ENCODE measurements at regions not wholly inside any gene's neighbourhood (a gene's known extent, or its start where the extent isn't known, plus 50 kb on each side); places are given as distances from the start of the nearest gene placed in this dataset.

GRCh38 chr4:125498981-125499380, 184.2 kb downstream of the FAT4 start:
- TF ChIP-seq, protein P1, sequence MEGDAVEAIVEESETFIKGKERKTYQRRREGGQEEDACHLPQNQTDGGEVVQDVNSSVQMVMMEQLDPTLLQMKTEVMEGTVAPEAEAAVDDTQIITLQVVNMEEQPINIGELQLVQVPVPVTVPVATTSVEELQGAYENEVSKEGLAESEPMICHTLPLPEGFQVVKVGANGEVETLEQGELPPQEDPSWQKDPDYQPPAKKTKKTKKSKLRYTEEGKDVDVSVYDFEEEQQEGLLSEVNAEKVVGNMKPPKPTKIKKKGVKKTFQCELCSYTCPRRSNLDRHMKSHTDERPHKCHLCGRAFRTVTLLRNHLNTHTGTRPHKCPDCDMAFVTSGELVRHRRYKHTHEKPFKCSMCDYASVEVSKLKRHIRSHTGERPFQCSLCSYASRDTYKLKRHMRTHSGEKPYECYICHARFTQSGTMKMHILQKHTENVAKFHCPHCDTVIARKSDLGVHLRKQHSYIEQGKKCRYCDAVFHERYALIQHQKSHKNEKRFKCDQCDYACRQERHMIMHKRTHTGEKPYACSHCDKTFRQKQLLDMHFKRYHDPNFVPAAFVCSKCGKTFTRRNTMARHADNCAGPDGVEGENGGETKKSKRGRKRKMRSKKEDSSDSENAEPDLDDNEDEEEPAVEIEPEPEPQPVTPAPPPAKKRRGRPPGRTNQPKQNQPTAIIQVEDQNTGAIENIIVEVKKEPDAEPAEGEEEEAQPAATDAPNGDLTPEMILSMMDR (IDR thresholded peaks at IDR 0.05; ENCODE audit: insufficient read depth, low read depth, low read length) = no peak
- no peak overlapping the region for H3K4me3 ChIP-seq (ENCODE audit: low read depth, low read length)
- no peak for DNase-seq (ENCODE audit: low read depth)

- no peak overlapping the region for H3K4me3 ChIP-seq (ENCODE audit: low read depth, low read length)
- DNase-seq (ENCODE audit: low read depth) = no peak
- TF ChIP-seq, protein P1 (IDR thresholded peaks at IDR 0.05; ENCODE audit: insufficient read depth, low read depth, low read length) = no peak
Measured at GRCh38 chr4:125501090-125501489, 186.3 kb downstream of the FAT4 start.

DNA sequence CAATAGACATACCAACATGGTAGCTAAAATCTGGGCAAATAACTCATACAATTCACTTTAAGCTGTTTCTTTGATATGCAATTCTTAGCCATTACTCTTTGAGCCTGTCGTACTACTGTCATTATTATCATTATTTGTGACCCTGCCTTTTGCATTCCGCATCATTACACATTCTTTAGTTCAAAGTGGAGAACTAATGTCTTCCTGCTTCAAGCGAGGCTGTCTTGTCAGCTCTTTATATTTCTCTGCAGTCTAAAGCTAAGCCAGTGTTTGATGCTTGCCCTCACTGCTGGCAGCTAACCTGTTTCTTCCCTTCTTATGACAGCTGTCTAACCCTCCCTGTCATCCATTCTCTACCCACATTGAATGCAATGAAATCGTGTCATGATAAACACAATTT, 186.8 kb downstream of the FAT4 start:
- no peak for DNase-seq (ENCODE audit: low read depth)
- H3K4me3 ChIP-seq (ENCODE audit: low read depth, low read length) = no peak overlapping the region
- TF ChIP-seq, protein P1 (IDR thresholded peaks at IDR 0.05; ENCODE audit: insufficient read depth, low read depth, low read length) = no peak

DNA sequence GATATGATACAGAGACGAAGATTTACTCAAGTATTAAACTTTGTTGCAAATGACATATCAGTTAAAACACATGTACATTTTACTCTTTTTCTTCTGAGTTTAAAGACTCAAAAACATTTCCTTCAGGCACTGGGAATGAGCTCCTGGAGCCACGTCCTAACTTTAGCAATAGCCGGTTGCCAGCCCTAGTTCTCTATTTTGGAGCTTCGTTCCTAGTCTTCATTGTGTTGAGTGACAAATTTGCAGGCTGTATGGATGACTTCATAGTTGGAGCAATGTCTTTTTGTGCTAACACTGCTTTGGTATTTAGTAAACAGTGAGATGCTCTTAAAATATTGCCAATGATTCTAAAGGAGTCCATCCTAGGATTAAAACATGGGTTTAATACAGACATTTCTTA, 190.9 kb downstream of the FAT4 start:
- TF ChIP-seq, protein P1 (IDR thresholded peaks at IDR 0.05; ENCODE audit: insufficient read depth, low read depth, low read length) = no peak
- DNase-seq (ENCODE audit: low read depth) = no peak
- H3K4me3 ChIP-seq (ENCODE audit: low read depth, low read length) = no peak overlapping the region

GRCh38 chr4:125507141-125507540, 192.4 kb downstream of the FAT4 start:
- no peak for DNase-seq (ENCODE audit: low read depth)
- TF ChIP-seq, protein P1 (IDR thresholded peaks at IDR 0.05; ENCODE audit: insufficient read depth, low read depth, low read length) = no peak
- no peak overlapping the region for H3K4me3 ChIP-seq (ENCODE audit: low read depth, low read length)

DNA sequence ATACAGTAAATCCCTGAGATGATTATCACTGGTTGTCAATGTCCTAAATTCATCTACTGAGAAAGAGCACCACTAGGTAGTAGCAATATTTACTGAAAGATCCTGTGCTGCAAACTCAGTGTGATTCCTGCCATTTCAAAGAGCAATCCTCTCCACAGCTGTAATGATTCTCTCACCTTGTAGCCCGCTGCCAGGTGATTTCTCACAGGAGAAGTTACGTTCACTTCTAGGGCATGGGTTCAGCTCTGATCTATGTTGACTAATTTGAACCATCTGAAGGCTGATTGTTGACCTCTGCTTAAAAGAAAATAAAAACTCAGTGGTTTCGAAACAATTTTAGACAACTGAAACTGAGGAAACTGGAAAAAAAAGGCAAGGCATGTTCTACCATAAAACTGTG, 197.0 kb downstream of the FAT4 start:
- TF ChIP-seq, protein P1 (IDR thresholded peaks at IDR 0.05; ENCODE audit: insufficient read depth, low read depth, low read length) = no peak
- DNase-seq (ENCODE audit: low read depth) = no peak

DNA sequence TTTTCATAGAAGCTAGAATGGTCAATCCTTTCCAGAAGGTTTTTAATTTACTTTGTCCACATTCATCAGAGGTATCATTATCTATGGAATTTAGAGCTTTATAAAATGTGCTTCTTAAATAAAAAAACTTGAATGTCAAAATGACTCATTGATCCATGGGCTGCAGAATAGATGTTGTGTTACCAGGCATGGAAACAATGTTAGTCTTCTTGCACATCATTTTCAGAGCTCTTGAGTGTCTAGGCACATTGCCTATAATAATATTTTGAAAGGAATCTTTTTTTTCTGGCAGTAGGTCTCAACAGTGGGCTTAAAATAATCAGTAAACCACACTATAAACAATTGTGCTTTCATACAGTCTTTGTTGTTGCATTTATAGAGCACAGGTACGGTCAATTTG, 200.3 kb downstream of the FAT4 start:
- no peak overlapping the region for H3K4me3 ChIP-seq (ENCODE audit: low read depth, low read length)
- TF ChIP-seq, protein P1 (IDR thresholded peaks at IDR 0.05; ENCODE audit: insufficient read depth, low read depth, low read length) = no peak
- DNase-seq (ENCODE audit: low read depth) = no peak

More for the DNA sequence above, 197.0 kb downstream of the FAT4 start:
- H3K4me3 ChIP-seq (ENCODE audit: low read depth, low read length) = no peak overlapping the region

Data from fibroblast of villous mesenchyme (primary cell).